Right lobe of liver (tissue), 6 donors: ENCODE measurements at regions not wholly inside any gene's neighbourhood (a gene's known extent, or its start where the extent isn't known, plus 50 kb on each side); places are given as distances from the start of the nearest gene placed in this dataset.
A peak's percentile ranks its signal among the peaks of the same experiment; 100 is the strongest.
"Not testable (repeated sequence)": the region's sequence is repeated elsewhere in the genome, so short reads cannot be mapped to it uniquely, and the experiment has no call there.

Experiments used
- ATAC-seq, 4 donors: fragments of 200-7000 bp; cut with Tn5 transposase; one replicate each; pipeline ENCODE4 v1.9.1; 2020; ENCODE audit warnings: mild to moderate bottlenecking in 4 of 4, moderate library complexity in 4 of 4
- DNase-seq, 3 donors: peaks; one replicate each; pipeline ENCODE4 v3.0.0-alpha.2; 2020
- H3K27ac ChIP-seq, 3 donors: fragments of 200-600 bp; one replicate each; pipeline ENCODE4 v1.8.0; 2022
- H3K27me3 ChIP-seq, 2 donors: fragments of 200-600 bp; one replicate each; pipeline ENCODE4 v1.8.0; 2022
- H3K36me3 ChIP-seq, 4 donors: fragments of 200-600 bp; sonication (generic) in 1 of 4; one replicate each; pipeline versions ENCODE4 v1.5.1 to v1.8.0; 2017 to 2022; ENCODE audit warnings: control low read depth in 1 of 4
- H3K4me1 ChIP-seq, 4 donors: fragments of 200-600 bp; sonication (generic) in 1 of 4; one replicate each; pipeline versions ENCODE4 v1.5.1 to v1.8.0; 2017 to 2022; ENCODE audit warnings: control low read depth in 1 of 4
- H3K4me3 ChIP-seq, 3 donors: fragments of 200-600 bp; one replicate each; pipeline ENCODE4 v1.8.0; 2022
- H3K9me3 ChIP-seq, 4 donors: fragments of 200-600 bp; sonication (generic) in 1 of 4; one replicate each; pipeline versions ENCODE4 v1.5.1 to v1.8.0; 2017 to 2022; ENCODE audit warnings: control low read depth in 1 of 4
- POLR2A ChIP-seq: fragments of 450-650 bp; IDR thresholded peaks from one replicate; pipeline ENCODE4 v1.6.1; 2017; ENCODE audit warnings: antibody characterized with exemption, mild to moderate bottlenecking
- WGBS: methylation state at CpG from one replicate; pipeline ENCODE4 v1.1.6; 2018; ENCODE audit warnings: low coverage, low lambda C conversion rate; ENCODE audit not compliant: insufficient coverage; ENCODE audit errors: missing lambda C conversion rate; 5-methylcytosine and 5-hydroxymethylcytosine counted together
- intact Hi-C, 2 donors: fragments of 100-400 bp; cut with DNase I; formaldehyde crosslinking; loops; one replicate each; pipeline versions ENCODE4 v1.11.2 to v1.14.1; 2022
- TF ChIP-seq, protein P1 (sequence below), 4 donors: fragments of 200-600 bp in 3 of 4; fragments of 450-650 bp in 1 of 4; IDR thresholded peaks; one replicate each; pipeline versions ENCODE4 v1.5.1 to v1.8.0; 2016 to 2022; ENCODE audit warnings: antibody characterized with exemption in 4 of 4, mild to moderate bottlenecking in 2 of 4
- donor health status: DM: no; HTN: yes; CAD: no.
- donor health status: DM: no; HTN: no; CAD: no.
- donor health status: DM: no; HTN: no; CAD: no.
- donor health status: DM: no; HTN: yes; CAD: no.
- donor health status: DM: no; HTN: yes; CAD: no.

DNA sequence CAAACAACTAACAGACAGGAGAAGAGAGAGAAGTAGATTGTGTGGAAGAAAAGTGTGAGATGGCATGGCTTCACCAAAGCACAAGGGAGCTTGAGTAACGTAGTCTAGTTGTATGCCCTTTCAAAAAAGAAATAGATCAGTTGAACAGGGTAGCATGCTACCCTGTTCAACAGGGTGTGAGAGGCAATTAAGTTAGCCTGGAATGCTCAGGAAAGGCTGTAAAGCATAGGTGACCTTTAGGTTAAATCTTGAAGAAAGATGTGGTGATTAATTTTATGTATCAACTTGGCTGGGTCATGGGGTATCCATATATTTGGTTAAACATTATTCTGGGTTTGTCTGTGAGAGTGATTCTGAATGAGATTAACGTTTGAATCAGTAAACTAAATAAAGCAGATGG lies 61.8 kb upstream of the ZC3H15 start:
- TF ChIP-seq, protein P1, sequence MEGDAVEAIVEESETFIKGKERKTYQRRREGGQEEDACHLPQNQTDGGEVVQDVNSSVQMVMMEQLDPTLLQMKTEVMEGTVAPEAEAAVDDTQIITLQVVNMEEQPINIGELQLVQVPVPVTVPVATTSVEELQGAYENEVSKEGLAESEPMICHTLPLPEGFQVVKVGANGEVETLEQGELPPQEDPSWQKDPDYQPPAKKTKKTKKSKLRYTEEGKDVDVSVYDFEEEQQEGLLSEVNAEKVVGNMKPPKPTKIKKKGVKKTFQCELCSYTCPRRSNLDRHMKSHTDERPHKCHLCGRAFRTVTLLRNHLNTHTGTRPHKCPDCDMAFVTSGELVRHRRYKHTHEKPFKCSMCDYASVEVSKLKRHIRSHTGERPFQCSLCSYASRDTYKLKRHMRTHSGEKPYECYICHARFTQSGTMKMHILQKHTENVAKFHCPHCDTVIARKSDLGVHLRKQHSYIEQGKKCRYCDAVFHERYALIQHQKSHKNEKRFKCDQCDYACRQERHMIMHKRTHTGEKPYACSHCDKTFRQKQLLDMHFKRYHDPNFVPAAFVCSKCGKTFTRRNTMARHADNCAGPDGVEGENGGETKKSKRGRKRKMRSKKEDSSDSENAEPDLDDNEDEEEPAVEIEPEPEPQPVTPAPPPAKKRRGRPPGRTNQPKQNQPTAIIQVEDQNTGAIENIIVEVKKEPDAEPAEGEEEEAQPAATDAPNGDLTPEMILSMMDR (IDR thresholded peaks at IDR 0.05), result no peak
- TF ChIP-seq POLR2A, result no peak
- ATAC-seq (no peak), DNase-seq (no peak)
- Histone ChIP-seq H3K27ac (no peak overlapping the region), H3K27me3 (no peaks in the 10 kb centered on the region), H3K4me1 (peaks cover 0 to 6% (median 0%) of the 10 kb centered on the region in 4 donors), H3K4me3 (no peak overlapping the region), H3K36me3 (no peaks in the 10 kb centered on the region), H3K9me3 (no peaks in the 10 kb centered on the region)
- intact Hi-C loops, result no loop called here
- 52% methylated on average over 2 of the region's 2 CpGs for WGBS

DNA sequence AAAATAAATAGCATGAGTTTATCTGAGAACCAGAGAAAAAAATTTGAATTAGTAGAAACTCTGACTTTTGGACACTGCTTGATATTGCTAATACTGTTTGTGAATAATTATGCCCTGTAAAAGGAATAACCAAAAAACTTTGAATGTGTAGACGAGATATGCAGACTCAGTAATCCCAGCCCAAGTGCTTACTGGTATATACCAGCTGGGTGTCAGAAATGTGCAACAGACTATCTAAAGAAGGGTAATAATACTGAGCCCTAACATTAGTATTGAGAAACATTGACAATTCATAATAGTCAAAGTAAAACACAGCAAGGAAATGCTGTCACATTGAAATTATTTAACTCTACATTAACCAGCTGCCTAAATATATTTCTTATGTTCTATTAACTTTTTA lies 60.5 kb upstream of the ZC3H15 start:
- peaks cover 0 to 6% (median 0%) of the 10 kb centered on the region in 4 donors for H3K4me1 ChIP-seq
- intact Hi-C loops, result no loop called here
- TF ChIP-seq, protein P1 (IDR thresholded peaks at IDR 0.05), result no peak
- TF ChIP-seq POLR2A, result no peak
- H3K27me3 ChIP-seq, result no peaks in the 10 kb centered on the region
- WGBS, result 93% methylated on average over 1 of the region's 1 CpG
- no peak overlapping the region for H3K27ac ChIP-seq
- DNase-seq, result no peak
- H3K36me3 ChIP-seq, result no peaks in the 10 kb centered on the region
- ATAC-seq, result no peak
- no peak overlapping the region for H3K4me3 ChIP-seq
- H3K9me3 ChIP-seq, result no peaks in the 10 kb centered on the region

DNA sequence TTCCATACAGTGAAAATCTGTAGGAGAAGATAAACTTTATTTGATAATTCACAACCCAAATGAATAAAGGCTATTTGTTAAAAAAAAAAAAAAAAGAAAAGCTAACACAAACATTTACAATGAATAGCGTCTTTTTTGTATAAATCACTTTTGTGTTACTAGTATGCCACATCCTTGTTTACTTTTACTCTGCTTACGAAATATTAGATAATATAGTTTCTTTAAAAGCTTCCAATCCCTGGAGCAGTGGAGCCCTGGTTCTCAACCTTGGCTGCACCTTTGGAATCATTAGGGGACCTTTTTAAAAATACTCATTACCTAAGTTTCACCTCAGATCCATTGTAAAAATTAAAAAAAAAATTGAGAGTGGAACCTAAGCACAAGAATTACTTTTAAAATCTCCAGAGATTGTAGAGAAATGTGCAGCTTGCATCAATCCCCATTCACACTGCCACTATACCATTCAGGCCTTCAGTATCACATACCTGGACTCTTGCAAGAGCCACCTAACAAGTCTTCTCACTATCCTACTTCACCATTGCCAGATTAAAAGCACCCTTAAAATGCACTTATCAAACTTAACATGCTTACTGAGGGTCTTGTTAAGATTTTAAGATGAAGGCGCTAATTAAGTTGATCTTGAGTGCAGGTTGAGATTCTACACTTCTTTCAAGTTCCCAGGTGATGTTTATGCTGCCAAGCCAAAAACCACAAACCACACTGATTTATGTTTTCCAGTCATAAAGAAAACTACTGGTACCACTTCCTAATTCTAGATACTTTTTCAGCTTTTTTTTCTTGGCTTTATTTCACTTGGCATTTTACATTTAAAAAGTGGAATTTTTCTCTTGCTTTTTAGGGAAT lies 59.7 kb upstream of the ZC3H15 start:
- TF ChIP-seq POLR2A, result no peak
- TF ChIP-seq, protein P1 (IDR thresholded peaks at IDR 0.05), result no peak
- 93% methylated on average over 3 of the region's 3 CpGs for WGBS
- no peak for DNase-seq
- intact Hi-C loops, result no loop called here
- ATAC-seq, result no peak
- H3K9me3 ChIP-seq, result no peaks in the 10 kb centered on the region
- no peaks in the 10 kb centered on the region for H3K27me3 ChIP-seq
- H3K27ac ChIP-seq, result no peak overlapping the region
- no peak overlapping the region for H3K4me3 ChIP-seq
- H3K4me1 ChIP-seq, result peaks cover 0 to 6% (median 0%) of the 10 kb centered on the region in 4 donors
- no peaks in the 10 kb centered on the region for H3K36me3 ChIP-seq

DNA sequence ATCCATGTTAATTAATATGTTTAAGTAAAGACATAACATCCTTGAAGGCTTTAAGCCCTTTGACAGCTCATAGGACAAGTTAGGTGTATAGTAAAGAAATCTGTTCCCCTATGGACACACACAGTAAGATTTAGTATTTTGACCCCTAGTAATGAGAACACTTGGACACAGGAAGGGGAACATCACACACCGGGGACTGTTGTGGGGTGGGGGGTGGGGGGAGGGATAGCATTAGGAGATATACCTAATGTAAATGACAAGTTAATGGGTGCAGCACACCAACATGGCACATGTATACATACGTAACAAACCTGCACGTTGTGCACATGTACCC lies 59.1 kb upstream of the ZC3H15 start:
- H3K4me1 ChIP-seq, H3K4me3 ChIP-seq, intact Hi-C loops, H3K9me3 ChIP-seq, DNase-seq, ATAC-seq, H3K36me3 ChIP-seq, H3K27me3 ChIP-seq, H3K27ac ChIP-seq: not testable (repeated sequence)
- WGBS, result 83% methylated on average over 3 of the region's 3 CpGs

DNA sequence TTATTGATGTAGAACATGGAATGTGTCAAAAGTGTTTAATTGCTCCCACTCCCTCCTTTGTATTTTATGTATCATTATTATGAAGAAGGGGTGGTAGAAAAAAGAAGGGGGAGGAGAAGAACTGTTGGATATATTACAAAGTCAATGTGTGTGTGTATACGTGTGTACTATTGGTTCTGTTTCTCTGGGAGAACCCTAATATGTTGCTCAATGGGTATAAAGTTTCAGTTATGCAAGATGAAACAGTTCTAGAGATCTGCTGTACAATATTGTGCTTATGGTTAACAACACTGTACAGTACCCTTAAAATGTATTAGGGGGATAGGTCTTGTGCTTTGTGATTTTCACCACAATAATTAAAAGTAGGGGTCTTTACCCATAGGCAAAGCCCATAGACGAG lies 58.1 kb upstream of the ZC3H15 start:
- intact Hi-C loops, result no loop called here
- Histone ChIP-seq H3K27ac (no peak overlapping the region), H3K27me3 (no peaks in the 10 kb centered on the region), H3K36me3 (no peaks in the 10 kb centered on the region), H3K9me3 (no peaks in the 10 kb centered on the region), H3K4me3 (no peak overlapping the region), H3K4me1 (peaks cover 0 to 6% (median 0%) of the 10 kb centered on the region in 4 donors)
- TF ChIP-seq POLR2A, result no peak
- TF ChIP-seq, protein P1 (IDR thresholded peaks at IDR 0.05), result no peak
- WGBS, result 36% methylated on average over 2 of the region's 2 CpGs
- no peak for DNase-seq
- ATAC-seq, result peak; percentile 70 to 86 (median 80)
